A673 (cell line): ENCODE measurements at regions not wholly inside any gene's neighbourhood (a gene's known extent, or its start where the extent isn't known, plus 50 kb on each side); places are given as distances from the start of the nearest gene placed in this dataset.

ENCODE experiments used
- BruUV-seq: library from RNA; stranded (reverse); fragments of 400-500 nt; replicated peaks from 2 replicates; lab custom pipeline; 2021; lab: Mats Ljungman, UMichigan
- CTCF ChIA-PET: fragments of 300-600 bp; sonication (Branson Sonifier 250); formaldehyde crosslinking; loops from one replicate; lab custom pipeline; 2022; ENCODE audit warnings: antibody characterized with exemption; lab: Charles Lee
- POLR2A ChIA-PET: fragments of 300-600 bp; sonication (Branson Sonifier 250); formaldehyde crosslinking; loops from one replicate; lab custom pipeline; 2022; ENCODE audit warnings: antibody characterized with exemption; ENCODE audit not compliant: low non-redundant PET; lab: Charles Lee
- DNase-seq: peaks from one replicate; pipeline ENCODE4 v3.0.0-alpha.2; 2015; ENCODE audit warnings: low spot score
- H3K27ac ChIP-seq: fragments of 200-600 bp; sonication (generic); 2 replicates; pipeline ENCODE4 v1.5.1; 2016; ENCODE audit warnings: mixed run types, low read depth, mild to moderate bottlenecking, mixed read lengths, antibody characterized with exemption, low read length; ENCODE audit not compliant: poor library complexity, severe bottlenecking
- H3K27me3 ChIP-seq: fragments of 200-600 bp; sonication (generic); replicated peaks from 2 replicates; pipeline ENCODE4 v1.6.1; 2017; ENCODE audit warnings: mixed run types, low read depth, mild to moderate bottlenecking, mixed read lengths, antibody characterized with exemption, low read length; ENCODE audit not compliant: insufficient read depth, poor library complexity
- H3K36me3 ChIP-seq: fragments of 200-600 bp; sonication (generic); 2 replicates; pipeline ENCODE4 v1.6.1; 2016; ENCODE audit warnings: mixed run types, mild to moderate bottlenecking, mixed read lengths, antibody characterized with exemption, low read length; ENCODE audit not compliant: insufficient read depth, poor library complexity, severe bottlenecking
- H3K4me1 ChIP-seq: fragments of 200-600 bp; sonication (generic); 2 replicates; pipeline ENCODE4 v1.6.1; 2017; ENCODE audit warnings: mixed run types, mild to moderate bottlenecking, mixed read lengths, antibody characterized with exemption, low read length; ENCODE audit not compliant: insufficient read depth, poor library complexity, severe bottlenecking
- H3K4me3 ChIP-seq: fragments of 200-600 bp; sonication (generic); 2 replicates; pipeline ENCODE4 v1.5.1; 2016; ENCODE audit warnings: low read depth, mixed run types, mild to moderate bottlenecking, mixed read lengths, low read length; ENCODE audit not compliant: poor library complexity, severe bottlenecking
- H3K9me3 ChIP-seq: fragments of 200-600 bp; sonication (generic); 2 replicates; pipeline ENCODE4 v1.6.1; 2016; ENCODE audit warnings: mixed run types, low read depth, mild to moderate bottlenecking, mixed read lengths, antibody characterized with exemption, low read length; ENCODE audit not compliant: poor library complexity, severe bottlenecking
- CTCF ChIP-seq: fragments of 300-800, 200-600 bp; sonication (generic); conservative IDR thresholded peaks from 2 replicates; pipeline ENCODE4 v1.5.1; 2017; ENCODE audit warnings: low read depth, mild to moderate bottlenecking, antibody characterized with exemption, low read length, moderate library complexity, mixed read lengths
- EZH2 ChIP-seq: fragments of 200-600 bp; sonication (generic); IDR thresholded peaks from 2 replicates; pipeline ENCODE4 v1.6.1; 2017; ENCODE audit warnings: borderline replicate concordance, low read depth, mild to moderate bottlenecking, mixed read lengths, antibody characterized with exemption, low read length; ENCODE audit not compliant: poor library complexity, severe bottlenecking
- intact Hi-C: fragments of 100-400 bp; cut with micrococcal nuclease; formaldehyde crosslinking; loops from one replicate; pipeline ENCODE4 v1.10.0; 2022; ENCODE audit not compliant: unreplicated experiment

DNA sequence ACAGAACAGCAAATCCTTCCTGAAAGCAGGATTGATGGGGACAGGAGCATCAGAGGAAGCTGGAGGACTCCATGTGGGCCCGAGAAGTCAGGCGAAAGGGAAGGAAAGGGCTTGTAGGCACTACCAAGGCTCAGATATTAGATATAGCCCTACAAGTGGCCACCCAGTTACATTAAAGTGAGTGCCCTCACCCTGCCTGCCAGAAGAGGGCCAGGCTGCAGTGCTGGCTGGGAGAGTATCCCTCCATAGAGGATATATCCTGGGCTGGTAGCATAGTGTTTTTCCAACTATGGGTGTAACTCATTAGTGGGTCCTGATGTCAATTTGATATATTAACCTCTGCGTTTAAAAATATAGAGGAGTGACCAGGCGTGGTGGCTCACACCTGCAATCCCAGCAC, 285.2 kb downstream of the MYCN start:
- TF ChIP-seq EZH2 = no peak
- TF ChIP-seq CTCF = no peak
- H3K36me3 ChIP-seq = no peaks in the 10 kb centered on the region
- H3K27ac ChIP-seq = no peak overlapping the region
- H3K27me3 ChIP-seq = no peaks in the 10 kb centered on the region
- no peaks in the 10 kb centered on the region for H3K9me3 ChIP-seq
- H3K4me3 ChIP-seq = no peak overlapping the region
- POLR2A ChIA-PET = no interaction called here
- no peak for DNase-seq
- CTCF ChIA-PET = no interaction called here
- peaks cover 5% of the 10 kb centered on the region for H3K4me1 ChIP-seq
- intact Hi-C loops = loop anchor here (10.0 kb wide), 1 partner anchor 281 kb away; the partner anchor contains the start of gene MYCN
- no TSS peak for BruUV-seq

DNA sequence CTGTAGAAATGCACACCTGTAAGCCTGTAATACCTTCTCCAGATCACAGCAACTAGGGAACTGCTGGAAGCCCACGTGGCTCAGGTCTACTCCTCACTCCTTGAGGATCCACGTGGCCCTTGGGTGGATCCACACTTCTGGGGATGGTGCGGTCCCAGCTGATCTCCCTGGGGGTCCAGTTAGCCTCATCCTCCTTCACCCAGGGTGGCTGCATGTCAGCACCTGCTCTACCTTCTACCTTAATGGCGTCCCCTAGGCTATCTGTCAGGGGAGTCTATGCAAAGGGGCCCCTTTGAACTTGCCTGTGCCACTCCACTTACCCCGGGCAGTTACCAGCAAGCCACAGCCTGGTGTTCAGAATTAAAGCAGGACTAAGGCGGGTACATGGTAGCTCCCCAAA, 284.7 kb downstream of the MYCN start:
- peaks cover 5% of the 10 kb centered on the region for H3K4me1 ChIP-seq
- no peaks in the 10 kb centered on the region for H3K36me3 ChIP-seq
- DNase-seq = no peak
- TF ChIP-seq CTCF (no peak), EZH2 (no peak)
- no peak overlapping the region for H3K4me3 ChIP-seq
- intact Hi-C loops = loop anchor here (10.0 kb wide), 1 partner anchor 280 kb away; the partner anchor contains the start of gene MYCN
- no TSS peak for BruUV-seq
- H3K27me3 ChIP-seq = no peaks in the 10 kb centered on the region
- CTCF ChIA-PET = no interaction called here
- H3K27ac ChIP-seq = no peak overlapping the region
- POLR2A ChIA-PET = no interaction called here
- H3K9me3 ChIP-seq = no peaks in the 10 kb centered on the region

GRCh38 chr2:16224298-16225045, 284.1 kb downstream of the MYCN start:
- Histone ChIP-seq H3K9me3 (no peaks in the 10 kb centered on the region), H3K27ac (no peak overlapping the region), H3K27me3 (no peaks in the 10 kb centered on the region), H3K4me1 (peaks cover 5% of the 10 kb centered on the region), H3K36me3 (no peaks in the 10 kb centered on the region), H3K4me3 (no peak overlapping the region)
- ChIA-PET POLR2A (no interaction called here), CTCF (no interaction called here)
- TF ChIP-seq EZH2 = no peak
- TF ChIP-seq CTCF = no peak
- DNase-seq = no peak
- BruUV-seq = no TSS peak
- intact Hi-C loops = loop anchor here (10.0 kb wide), 1 partner anchor 280 kb away; the partner anchor contains the start of gene MYCN
